Caco-2 (cell line): ENCODE measurements at regions not wholly inside any gene's neighbourhood (a gene's known extent, or its start where the extent isn't known, plus 50 kb on each side); places are given as distances from the start of the nearest gene placed in this dataset.

Experiments
- BruUV-seq: library from RNA; stranded (reverse); fragments of 400-500 nt; replicated peaks from 2 replicates; lab custom pipeline; 2021; lab: Mats Ljungman, UMichigan
- CTCF ChIA-PET: fragments of 300-600 bp; sonication (Branson Sonifier 250); formaldehyde crosslinking; loops from one replicate; lab custom pipeline; 2022; ENCODE audit warnings: antibody characterized with exemption; lab: Charles Lee
- POLR2A ChIA-PET: fragments of 300-600 bp; sonication (Branson Sonifier 250); formaldehyde crosslinking; loops from one replicate; lab custom pipeline; 2022; ENCODE audit warnings: antibody characterized with exemption; lab: Charles Lee
- DNase-seq, 2 experiments: peaks; one replicate each; pipeline versions ENCODE4 v3.0.0 to v3.0.0-alpha.2; 2020 to 2022
- H3K27me3 ChIP-seq: replicated peaks from 2 replicates; pipeline ENCODE4 v1.6.0; 2011; ENCODE audit warnings: low read length; ENCODE audit not compliant: control insufficient read depth, insufficient read depth
- H3K36me3 ChIP-seq: 2 replicates; pipeline ENCODE4 v1.5.1; 2011; ENCODE audit warnings: low read length; ENCODE audit not compliant: control insufficient read depth, insufficient read depth
- H3K4me1 ChIP-seq: fragments of 250-450 bp; sonication (Bioruptor Pico); 2 replicates; pipeline ENCODE4 v1.5.1; 2020; ENCODE audit warnings: mild to moderate bottlenecking
- H3K4me3 ChIP-seq: 2 replicates; pipeline ENCODE4 v1.5.1; 2011; ENCODE audit warnings: low read depth, mild to moderate bottlenecking, control low read depth, low read length
- H3K9me3 ChIP-seq: fragments of 250-450 bp; sonication (Bioruptor Pico); 2 replicates; pipeline ENCODE4 v1.5.1; 2020; ENCODE audit warnings: mild to moderate bottlenecking, moderate library complexity
- H3K27ac Mint-ChIP-seq: one replicate; pipeline ENCODE4 v1.8.0; 2022; ENCODE audit warnings: mixed read lengths; ENCODE audit not compliant: unreplicated experiment
- H3K27me3 Mint-ChIP-seq: one replicate; pipeline ENCODE4 v1.8.0; 2022; ENCODE audit warnings: mixed read lengths; ENCODE audit not compliant: insufficient read depth, unreplicated experiment
- H3K36me3 Mint-ChIP-seq: one replicate; pipeline ENCODE4 v1.8.0; 2022; ENCODE audit warnings: mild to moderate bottlenecking, mixed read lengths; ENCODE audit not compliant: insufficient read depth, unreplicated experiment
- H3K4me1 Mint-ChIP-seq: one replicate; pipeline ENCODE4 v1.8.0; 2022; ENCODE audit warnings: low read depth, mixed read lengths; ENCODE audit not compliant: unreplicated experiment
- H3K4me3 Mint-ChIP-seq: one replicate; pipeline ENCODE4 v1.8.0; 2022; ENCODE audit warnings: mild to moderate bottlenecking, moderate library complexity, mixed read lengths; ENCODE audit not compliant: unreplicated experiment
- H3K9me3 Mint-ChIP-seq: one replicate; pipeline ENCODE4 v1.8.0; 2022; ENCODE audit warnings: mixed read lengths; ENCODE audit not compliant: unreplicated experiment
- CTCF ChIP-seq, 2 experiments: fragments of 200-600 bp in 1 of 2; IDR thresholded peaks; 1 replicate in 1 of 2; 2 replicates in 1 of 2; pipeline versions ENCODE4 v1.5.1 to v1.8.0; 2011 to 2022; ENCODE audit warnings: antibody characterized with exemption in 1 of 2, control low read depth in 1 of 2, inconsistent platforms in 1 of 2, low read depth in 1 of 2, low read length in 1 of 2, mild to moderate bottlenecking in 1 of 2, moderate library complexity in 1 of 2; ENCODE audit not compliant: insufficient read depth in 1 of 2, severe bottlenecking in 1 of 2, unreplicated experiment in 1 of 2
- intact Hi-C: fragments of 100-400 bp; cut with micrococcal nuclease; formaldehyde crosslinking; loops from one replicate; pipeline ENCODE4 v1.10.0; 2022; ENCODE audit not compliant: unreplicated experiment

- H3K4me3 Mint-ChIP-seq, result no peak overlapping the region
- TF ChIP-seq CTCF (IDR thresholded peaks at IDR 0.05; ENCODE audit: insufficient read depth in 1 of 2, low read depth in 1 of 2, low read length in 1 of 2, severe bottlenecking in 1 of 2, unreplicated experiment in 1 of 2), result no peak
- no peaks in the 10 kb centered on the region for H3K9me3 Mint-ChIP-seq
- no peaks in the 10 kb centered on the region for H3K4me1 Mint-ChIP-seq
- no peak overlapping the region for H3K27ac Mint-ChIP-seq
- BruUV-seq, result no TSS peak
- Histone ChIP-seq H3K4me3 (no peak overlapping the region), H3K36me3 (no peaks in the 10 kb centered on the region), H3K27me3 (no peaks in the 10 kb centered on the region), H3K9me3 (no peaks in the 10 kb centered on the region), H3K4me1 (no peaks in the 10 kb centered on the region)
- H3K36me3 Mint-ChIP-seq, result no peaks in the 10 kb centered on the region
- ChIA-PET POLR2A (no interaction called here), CTCF (no interaction called here)
- H3K27me3 Mint-ChIP-seq, result peaks cover 26% of the 10 kb centered on the region
- no peak for DNase-seq
- intact Hi-C loops, result no loop called here
Observed at GRCh38 chr10:83926606-83927005, 212.7 kb upstream of the GHITM start.

GRCh38 chr10:83927166-83927565, 212.1 kb upstream of the GHITM start:
- Histone ChIP-seq H3K9me3 (no peaks in the 10 kb centered on the region), H3K4me3 (no peak overlapping the region), H3K36me3 (no peaks in the 10 kb centered on the region), H3K4me1 (no peaks in the 10 kb centered on the region), H3K27me3 (no peaks in the 10 kb centered on the region)
- intact Hi-C loops, result no loop called here
- TF ChIP-seq CTCF (IDR thresholded peaks at IDR 0.05; ENCODE audit: insufficient read depth in 1 of 2, low read depth in 1 of 2, low read length in 1 of 2, severe bottlenecking in 1 of 2, unreplicated experiment in 1 of 2), result no peak
- CTCF ChIA-PET, result no interaction called here
- Mint-ChIP-seq H3K36me3 (no peaks in the 10 kb centered on the region), H3K4me1 (no peaks in the 10 kb centered on the region), H3K9me3 (no peaks in the 10 kb centered on the region), H3K27ac (no peak overlapping the region), H3K27me3 (peaks cover 23% of the 10 kb centered on the region), H3K4me3 (no peak overlapping the region)
- BruUV-seq, result no TSS peak
- POLR2A ChIA-PET, result no interaction called here
- no peak for DNase-seq

GRCh38 chr10:83929399-83929798, 209.9 kb upstream of the GHITM start:
- CTCF ChIA-PET, result interaction anchor here (1.3 kb wide), 1 partner anchor 12 kb away, joined by 3 read pairs; no protein-coding TSS in a partner anchor
- BruUV-seq, result no TSS peak
- intact Hi-C loops, result no loop called here
- POLR2A ChIA-PET, result no interaction called here
- H3K4me3 ChIP-seq, result no peak overlapping the region
- Mint-ChIP-seq H3K9me3 (no peaks in the 10 kb centered on the region), H3K4me3 (no peak overlapping the region), H3K36me3 (no peaks in the 10 kb centered on the region), H3K4me1 (no peaks in the 10 kb centered on the region), H3K27me3 (peaks cover 19% of the 10 kb centered on the region), H3K27ac (no peak overlapping the region)
- no peaks in the 10 kb centered on the region for H3K36me3 ChIP-seq
- no peak for DNase-seq
- TF ChIP-seq CTCF (IDR thresholded peaks at IDR 0.05; ENCODE audit: insufficient read depth in 1 of 2, low read depth in 1 of 2, low read length in 1 of 2, severe bottlenecking in 1 of 2, unreplicated experiment in 1 of 2), result no peak
- H3K27me3 ChIP-seq, result no peaks in the 10 kb centered on the region
- no peaks in the 10 kb centered on the region for H3K9me3 ChIP-seq
- no peaks in the 10 kb centered on the region for H3K4me1 ChIP-seq
